ENCODE measurements at regions not wholly inside any gene's neighbourhood (a gene's known extent, or its start where the extent isn't known, plus 50 kb on each side); places are given as distances from the start of the nearest gene placed in this dataset.

GRCh38 chr18:28961669-28962228 lies 784.8 kb upstream of the CDH2 start:
- Histone ChIP-seq H3K4me1 (peaks cover 0 to 8% (median 0%) of the 10 kb centered on the region in 4 donors), H3K36me3 (no peaks in the 10 kb centered on the region), H3K27me3 (no peaks in the 10 kb centered on the region), H3K9me3 (no peaks in the 10 kb centered on the region), H3K27ac (no peak overlapping the region), H3K4me3 (no peak overlapping the region)
- TF ChIP-seq, protein P1, sequence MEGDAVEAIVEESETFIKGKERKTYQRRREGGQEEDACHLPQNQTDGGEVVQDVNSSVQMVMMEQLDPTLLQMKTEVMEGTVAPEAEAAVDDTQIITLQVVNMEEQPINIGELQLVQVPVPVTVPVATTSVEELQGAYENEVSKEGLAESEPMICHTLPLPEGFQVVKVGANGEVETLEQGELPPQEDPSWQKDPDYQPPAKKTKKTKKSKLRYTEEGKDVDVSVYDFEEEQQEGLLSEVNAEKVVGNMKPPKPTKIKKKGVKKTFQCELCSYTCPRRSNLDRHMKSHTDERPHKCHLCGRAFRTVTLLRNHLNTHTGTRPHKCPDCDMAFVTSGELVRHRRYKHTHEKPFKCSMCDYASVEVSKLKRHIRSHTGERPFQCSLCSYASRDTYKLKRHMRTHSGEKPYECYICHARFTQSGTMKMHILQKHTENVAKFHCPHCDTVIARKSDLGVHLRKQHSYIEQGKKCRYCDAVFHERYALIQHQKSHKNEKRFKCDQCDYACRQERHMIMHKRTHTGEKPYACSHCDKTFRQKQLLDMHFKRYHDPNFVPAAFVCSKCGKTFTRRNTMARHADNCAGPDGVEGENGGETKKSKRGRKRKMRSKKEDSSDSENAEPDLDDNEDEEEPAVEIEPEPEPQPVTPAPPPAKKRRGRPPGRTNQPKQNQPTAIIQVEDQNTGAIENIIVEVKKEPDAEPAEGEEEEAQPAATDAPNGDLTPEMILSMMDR (IDR thresholded peaks at IDR 0.05): peak in 1 of 2 experiments; percentile 36
- intact Hi-C loops (cut with DNase I; ENCODE audit: low total_unique reads): no loop called here
- no peak for DNase-seq

- intact Hi-C loops (cut with DNase I; ENCODE audit: low total_unique reads): no loop called here
- TF ChIP-seq, protein P1 (IDR thresholded peaks at IDR 0.05): no peak
- Histone ChIP-seq H3K4me3 (no peak overlapping the region), H3K4me1 (peaks cover 0 to 8% (median 0%) of the 10 kb centered on the region in 4 donors), H3K27me3 (no peaks in the 10 kb centered on the region), H3K27ac (no peak overlapping the region), H3K9me3 (no peaks in the 10 kb centered on the region), H3K36me3 (no peaks in the 10 kb centered on the region)
- no peak for DNase-seq
Measured at GRCh38 chr18:28960146-28960545, 783.2 kb upstream of the CDH2 start.

DNA sequence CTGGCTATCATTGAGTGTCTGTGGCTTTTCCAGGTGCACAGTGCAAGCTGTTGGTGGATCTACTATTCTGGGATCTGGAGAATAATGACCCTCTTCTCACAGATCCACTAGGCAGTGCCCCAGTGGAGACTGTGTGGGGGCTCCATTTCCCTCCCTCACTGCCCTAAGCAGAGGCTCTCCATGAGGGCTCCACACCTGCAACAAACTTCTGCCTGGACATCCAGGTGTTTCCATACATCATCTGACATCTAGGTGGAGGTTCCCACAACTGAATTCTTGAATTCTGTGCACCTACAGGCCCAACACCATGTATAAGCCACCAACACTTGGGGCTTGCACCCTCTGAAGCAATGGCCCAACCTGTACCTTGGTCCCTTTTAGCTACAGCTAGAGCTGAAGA lies 775.4 kb upstream of the CDH2 start:
- intact Hi-C loops (cut with DNase I; ENCODE audit: low total_unique reads): no loop called here
- no peak for DNase-seq
- TF ChIP-seq, protein P1 (IDR thresholded peaks at IDR 0.05): no peak
- Histone ChIP-seq H3K36me3 (no peaks in the 10 kb centered on the region), H3K9me3 (peaks cover 0 to 4% (median 0%) of the 10 kb centered on the region in 3 donors), H3K27ac (no peak overlapping the region), H3K4me3 (no peak overlapping the region), H3K4me1 (no peaks in the 10 kb centered on the region), H3K27me3 (no peaks in the 10 kb centered on the region)

- TF ChIP-seq, protein P1 (IDR thresholded peaks at IDR 0.05): no peak
- no peak for DNase-seq
- intact Hi-C loops (cut with DNase I; ENCODE audit: low total_unique reads): no loop called here
- H3K4me3 ChIP-seq: no peak overlapping the region
- no peaks in the 10 kb centered on the region for H3K4me1 ChIP-seq
- peaks cover 0 to 4% (median 0%) of the 10 kb centered on the region in 3 donors for H3K9me3 ChIP-seq
- H3K36me3 ChIP-seq: no peaks in the 10 kb centered on the region
- no peaks in the 10 kb centered on the region for H3K27me3 ChIP-seq
- no peak overlapping the region for H3K27ac ChIP-seq
Measured at GRCh38 chr18:28947900-28948299, 771.0 kb upstream of the CDH2 start.

GRCh38 chr18:28946471-28946870 lies 769.5 kb upstream of the CDH2 start:
- no peak overlapping the region for H3K4me3 ChIP-seq
- no peaks in the 10 kb centered on the region for H3K36me3 ChIP-seq
- no peak for DNase-seq
- H3K27me3 ChIP-seq: no peaks in the 10 kb centered on the region
- no peak overlapping the region for H3K27ac ChIP-seq
- no peaks in the 10 kb centered on the region for H3K9me3 ChIP-seq
- H3K4me1 ChIP-seq: no peaks in the 10 kb centered on the region
- TF ChIP-seq, protein P1 (IDR thresholded peaks at IDR 0.05): no peak
- intact Hi-C loops (cut with DNase I; ENCODE audit: low total_unique reads): no loop called here

- Histone ChIP-seq H3K27me3 (no peaks in the 10 kb centered on the region), H3K4me1 (no peaks in the 10 kb centered on the region), H3K27ac (no peak overlapping the region), H3K9me3 (no peaks in the 10 kb centered on the region), H3K36me3 (no peaks in the 10 kb centered on the region), H3K4me3 (no peak overlapping the region)
- DNase-seq: no peak
- TF ChIP-seq, protein P1 (IDR thresholded peaks at IDR 0.05): no peak
- intact Hi-C loops (cut with DNase I; ENCODE audit: low total_unique reads): no loop called here
Measured at GRCh38 chr18:28922936-28923335, 746.0 kb upstream of the CDH2 start.

Data from tibial artery (tissue), 4 donors.